ENCODE measurements at regions not wholly inside any gene's neighbourhood (a gene's known extent, or its start where the extent isn't known, plus 50 kb on each side); places are given as distances from the start of the nearest gene placed in this dataset.
"Not testable (repeated sequence)": the region's sequence is repeated elsewhere in the genome, so short reads cannot be mapped to it uniquely, and the experiment has no call there.

DNA sequence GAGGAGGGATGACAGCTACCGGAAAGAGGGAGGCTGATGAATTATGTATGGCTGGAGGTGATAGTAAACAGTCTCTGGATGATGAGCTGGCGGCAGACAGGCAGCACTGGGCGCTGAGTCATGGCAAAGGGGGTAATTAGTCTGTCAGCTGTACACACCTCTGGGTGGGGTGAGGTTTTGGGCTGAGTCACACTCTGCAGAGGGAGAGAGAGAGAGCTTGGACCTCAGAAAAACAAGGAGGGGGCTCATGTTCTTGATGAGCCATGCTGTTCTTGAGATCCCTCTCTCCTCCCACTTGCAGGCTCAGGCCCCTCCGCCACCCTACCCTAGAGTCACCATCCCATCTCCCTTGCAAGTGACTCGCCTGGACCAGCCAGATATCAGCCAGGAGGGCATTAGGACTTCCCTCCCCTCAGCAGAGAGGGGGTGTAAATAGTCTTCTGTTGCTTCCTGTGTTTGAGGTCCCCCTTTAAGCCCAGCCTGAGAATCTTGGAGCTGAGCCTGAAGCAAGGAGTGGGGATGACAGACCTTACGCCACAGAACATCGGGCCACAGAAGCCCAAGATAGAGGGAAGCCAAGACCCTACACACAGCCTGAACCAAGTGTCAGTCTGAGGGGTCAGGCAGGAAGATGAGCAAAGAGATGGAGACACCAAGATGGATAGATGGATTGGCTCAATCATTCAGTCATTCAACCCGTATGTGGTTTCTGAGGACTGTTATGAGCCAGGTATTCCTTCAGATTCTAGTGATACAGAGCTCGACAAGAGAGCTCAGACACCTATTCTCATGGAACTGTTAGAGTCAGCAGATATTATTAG is 383.2 kb upstream of the CCL2 start:
- DNase-seq (ENCODE audit: low read depth in 4 of 4, low spot score in 2 of 4), result no peak

DNA sequence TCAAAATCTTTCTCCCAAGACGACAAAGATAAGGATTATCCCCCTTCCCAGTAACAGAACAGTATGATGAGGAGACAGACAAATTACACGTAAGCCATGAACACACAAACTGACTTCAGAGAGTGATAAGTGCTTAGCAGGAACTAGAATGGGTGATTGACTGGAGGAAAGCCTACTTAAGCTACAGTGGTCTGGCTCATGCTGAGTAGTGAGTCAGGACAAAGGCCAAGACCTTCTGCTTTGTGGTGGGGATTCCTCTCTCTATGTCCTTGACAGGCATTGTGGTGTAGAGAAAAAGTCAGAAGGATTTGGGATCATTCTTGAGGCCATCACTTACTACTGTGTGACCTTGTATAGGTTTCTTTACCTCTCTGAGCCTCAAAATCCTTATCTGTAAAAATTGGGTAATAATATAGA is 381.9 kb upstream of the CCL2 start:
- no peak for DNase-seq (ENCODE audit: low read depth in 4 of 4, low spot score in 2 of 4)

DNA sequence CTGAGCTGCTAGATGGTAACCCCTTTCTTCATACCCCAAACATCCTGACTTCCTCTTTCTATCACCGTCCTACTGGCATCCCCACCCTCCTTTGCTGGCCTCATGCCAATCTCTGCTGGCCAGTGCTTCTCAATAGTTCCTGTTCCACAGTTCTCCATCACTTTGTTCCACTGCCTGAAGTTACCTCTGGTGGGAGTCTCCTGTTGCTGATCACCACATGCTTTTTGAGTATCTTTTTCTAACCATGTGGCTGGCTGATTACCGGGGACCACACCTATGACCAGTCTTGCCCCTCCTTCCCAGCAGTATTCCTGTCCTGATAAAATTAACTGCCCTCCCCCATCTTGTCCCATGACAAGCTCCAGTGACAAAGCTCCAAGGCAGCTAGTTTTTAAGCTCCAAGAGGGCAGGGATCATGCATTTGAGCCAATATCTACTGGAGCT is 380.4 kb upstream of the CCL2 start:
- DNase-seq (ENCODE audit: low read depth in 4 of 4, low spot score in 2 of 4), result no peak

DNA sequence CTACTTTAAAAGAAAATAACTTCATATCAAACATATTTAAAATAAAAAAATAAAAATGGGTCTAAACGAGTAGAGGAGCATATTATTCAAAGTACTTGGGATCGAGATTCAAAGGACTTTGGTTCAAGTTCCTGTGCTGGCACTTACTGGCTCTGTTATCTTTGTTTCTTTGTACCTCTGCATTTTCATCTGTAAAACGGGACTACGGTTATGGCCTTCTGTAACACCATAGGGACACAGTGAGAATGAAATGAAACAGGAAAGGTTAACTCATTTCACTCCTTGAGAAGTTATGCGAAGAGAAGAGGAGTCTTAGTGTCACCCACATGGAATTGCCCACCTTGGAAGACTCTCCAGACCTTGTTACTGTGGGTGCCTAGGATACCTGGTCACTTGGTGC is 379.1 kb upstream of the CCL2 start:
- no peak for DNase-seq (ENCODE audit: low read depth in 4 of 4, low spot score in 2 of 4)

DNA sequence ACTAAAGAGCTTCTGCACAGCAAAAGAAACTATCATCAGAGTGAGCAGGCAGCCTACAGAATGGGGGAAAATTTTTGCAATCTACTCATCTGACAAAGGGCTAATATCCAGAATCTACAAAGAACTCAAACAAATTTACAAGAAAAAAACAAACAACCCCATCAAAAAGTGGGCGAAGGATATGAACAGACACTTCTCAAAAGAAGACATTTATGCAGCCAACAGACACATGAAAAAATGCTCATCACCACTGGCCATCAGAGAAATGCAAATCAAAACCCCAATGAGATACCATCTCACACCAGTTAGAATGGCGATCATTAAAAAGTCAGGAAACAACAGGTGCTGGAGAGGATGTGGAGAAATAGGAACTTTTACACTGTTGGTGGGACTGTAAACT is 372.8 kb upstream of the CCL2 start:
- not testable (repeated sequence) for DNase-seq (ENCODE audit: low read depth in 4 of 4, low spot score in 2 of 4)

DNA sequence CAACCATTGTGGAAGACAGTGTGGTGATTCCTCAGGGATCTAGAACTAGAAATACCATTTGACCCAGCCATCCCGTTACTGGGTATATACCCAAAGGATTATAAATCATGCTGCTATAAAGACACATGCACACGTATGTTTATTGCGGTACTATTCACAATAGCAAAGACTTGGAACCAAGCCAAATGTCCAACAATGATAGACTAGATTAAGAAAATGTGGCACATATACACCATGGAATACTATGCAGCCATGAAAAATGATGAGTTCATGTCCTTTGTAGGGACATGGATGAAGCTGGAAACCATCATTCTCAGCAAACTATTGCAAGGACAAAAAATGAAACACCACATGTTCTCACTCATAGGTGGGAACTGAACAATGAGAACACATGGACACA is 372.4 kb upstream of the CCL2 start:
- DNase-seq (ENCODE audit: low read depth in 4 of 4, low spot score in 2 of 4), result not testable (repeated sequence)

DNA sequence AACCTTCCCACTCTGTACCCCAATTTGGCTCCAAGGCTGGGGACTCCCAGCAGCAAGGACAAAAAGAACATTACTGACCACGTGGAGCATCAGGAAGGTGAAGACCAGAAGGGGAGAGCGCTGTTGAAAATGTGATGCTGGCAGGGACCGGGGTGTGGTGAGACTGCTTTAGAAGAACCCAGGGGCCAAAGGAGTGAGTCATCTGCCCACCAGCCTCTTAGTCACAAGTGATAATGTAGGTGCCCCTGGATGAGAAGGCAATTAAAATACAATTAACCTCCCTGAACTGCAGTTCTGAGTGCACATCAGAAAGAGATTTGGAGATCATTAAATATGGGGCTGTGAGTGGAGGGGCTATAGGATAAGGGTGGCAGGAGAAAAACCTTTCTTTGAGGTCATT is 366.6 kb upstream of the CCL2 start:
- no peak for DNase-seq (ENCODE audit: low read depth in 4 of 4, low spot score in 2 of 4)

DNA sequence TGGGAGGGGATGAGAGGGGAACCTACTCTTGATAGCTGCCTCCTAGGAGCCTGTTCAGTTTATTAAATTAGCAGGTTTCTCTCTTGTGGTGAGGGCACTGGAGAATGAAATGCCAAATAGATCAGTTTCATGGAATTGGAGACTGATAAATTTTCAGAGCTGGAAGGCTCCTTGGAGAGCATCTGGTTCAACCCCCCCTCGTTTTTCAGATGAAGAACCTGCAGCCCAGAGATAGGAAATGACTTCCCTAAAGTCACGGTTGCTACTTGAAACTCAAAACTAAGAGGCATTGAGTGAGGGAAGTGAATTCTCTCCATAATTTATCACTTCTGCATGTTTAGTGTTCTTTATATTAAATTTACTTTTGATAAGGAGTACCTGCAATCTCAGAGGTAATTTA is 366.0 kb upstream of the CCL2 start:
- no peak for DNase-seq (ENCODE audit: low read depth in 4 of 4, low spot score in 2 of 4)

DNA sequence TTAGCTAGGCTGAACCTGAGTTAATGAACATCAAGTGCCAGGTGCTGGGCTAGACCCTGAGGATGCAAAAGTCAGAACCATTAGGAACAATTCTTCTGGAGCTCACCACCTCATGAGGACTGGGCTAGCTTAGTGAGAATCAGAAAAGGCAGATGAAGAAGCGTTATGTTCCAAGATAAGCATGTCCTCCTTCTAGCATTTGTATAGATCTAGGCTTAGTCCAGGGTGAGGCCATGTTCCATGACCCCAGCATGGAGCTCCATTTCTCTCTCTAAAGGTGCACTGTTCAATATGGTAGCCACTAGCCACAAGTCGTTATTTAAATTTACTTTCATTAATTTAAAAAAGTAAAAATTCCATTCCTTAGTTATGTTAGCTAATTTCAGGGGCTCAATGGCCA is 365.3 kb upstream of the CCL2 start:
- DNase-seq (ENCODE audit: low read depth in 4 of 4, low spot score in 2 of 4), result no peak

DNA sequence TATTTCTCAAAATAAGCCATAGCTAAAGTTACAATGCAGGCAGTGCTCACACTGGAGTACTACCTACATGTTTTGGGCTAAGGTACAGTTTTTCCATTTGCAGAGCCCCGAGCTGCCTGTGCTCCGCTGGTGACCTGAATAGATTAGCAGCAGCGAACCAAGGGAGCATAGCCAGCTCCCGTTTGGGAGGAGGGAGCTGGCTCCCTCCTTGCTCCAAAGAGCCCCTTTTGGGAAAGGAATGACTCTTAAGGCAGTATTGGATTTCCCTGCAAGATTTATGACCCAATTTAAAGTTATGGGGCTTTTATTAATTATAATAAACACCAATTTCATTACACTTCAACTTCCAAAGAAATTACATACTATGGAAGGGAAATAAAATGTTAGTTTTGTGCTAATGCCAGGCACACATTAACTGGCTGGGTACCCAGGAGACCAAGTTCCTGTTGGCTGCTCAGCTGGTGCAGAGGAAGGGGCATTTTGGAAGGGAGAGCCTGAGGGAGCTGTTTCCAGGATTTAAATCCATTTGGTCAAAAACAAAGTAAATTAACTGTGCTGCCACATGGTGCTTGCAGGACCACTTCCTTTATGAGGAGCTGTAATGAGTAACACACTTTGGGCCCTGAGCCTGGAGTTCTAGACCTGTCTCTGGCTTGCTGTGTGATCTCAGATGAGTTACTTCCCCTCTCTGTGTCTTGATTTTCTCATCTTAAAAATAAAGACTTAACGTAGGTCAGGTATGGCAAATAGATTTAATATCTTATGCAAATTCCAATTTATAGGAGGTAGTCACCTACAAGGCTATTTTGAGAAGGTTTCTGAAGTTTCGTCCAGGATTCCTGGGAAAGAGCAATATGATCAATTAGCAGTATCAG is 362.1 kb upstream of the CCL2 start:
- DNase-seq (ENCODE audit: low read depth in 4 of 4, low spot score in 2 of 4), result peak in 1 of 4 donors; percentile 9

DNA sequence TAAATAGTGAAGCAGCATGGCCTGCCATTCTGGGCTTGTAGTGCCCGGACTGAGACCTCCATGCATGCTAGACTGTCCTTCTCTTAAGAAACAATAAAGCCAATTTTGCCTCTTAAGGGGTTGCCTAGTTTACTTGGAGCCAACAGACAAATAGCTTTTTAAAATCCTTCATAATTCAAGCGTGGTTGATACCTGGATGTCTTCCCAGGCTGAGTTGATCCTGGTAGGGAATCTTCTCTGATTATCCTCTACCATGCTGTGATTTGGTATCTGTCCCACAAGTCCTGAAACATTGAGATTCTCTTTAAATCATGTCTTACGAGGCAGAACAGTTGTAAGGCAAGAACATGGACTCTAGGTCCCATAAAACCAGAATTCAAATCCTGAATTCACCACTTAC is 359.6 kb upstream of the CCL2 start:
- no peak for DNase-seq (ENCODE audit: low read depth in 4 of 4, low spot score in 2 of 4)

DNA sequence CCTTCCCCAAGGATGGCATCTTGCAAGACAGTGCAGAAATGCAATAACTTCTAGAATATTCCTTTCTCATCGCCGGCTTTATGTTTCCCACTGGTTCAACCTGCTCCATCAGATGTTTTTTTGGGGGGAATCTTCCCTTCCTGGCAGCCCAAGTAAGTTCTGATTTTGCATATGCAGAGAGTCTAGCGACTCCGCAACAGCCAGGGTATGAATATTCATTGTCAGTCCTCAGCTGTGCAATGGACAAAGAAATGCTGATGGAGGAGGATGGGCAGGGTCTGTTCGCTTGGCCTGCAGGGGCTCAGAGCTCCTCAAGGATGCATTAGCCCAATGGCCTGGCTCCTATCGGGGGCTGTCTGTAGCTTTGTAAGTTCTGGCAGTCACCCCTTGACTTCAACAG is 358.8 kb upstream of the CCL2 start:
- no peak for DNase-seq (ENCODE audit: low read depth in 4 of 4, low spot score in 2 of 4)

DNA sequence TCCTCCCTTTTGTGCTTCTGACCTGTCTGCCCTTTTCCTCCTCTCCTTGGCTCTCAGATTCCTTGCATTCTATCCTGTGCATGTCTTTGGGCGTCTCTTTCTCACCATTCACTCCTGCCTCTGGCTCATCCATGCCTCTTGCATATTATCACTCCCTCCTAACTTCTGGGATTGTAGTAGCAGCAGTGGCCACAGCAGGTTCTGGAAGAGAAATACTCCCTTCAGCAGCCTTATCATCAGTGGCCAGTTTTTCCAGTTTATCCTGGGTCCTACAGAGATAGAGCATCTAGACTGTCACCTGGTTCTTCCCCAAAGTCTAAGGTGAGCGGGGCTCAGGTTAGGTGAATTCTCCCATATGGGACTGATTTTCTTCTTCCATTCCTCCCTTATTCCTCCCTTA is 354.0 kb upstream of the CCL2 start:
- DNase-seq (ENCODE audit: low read depth in 4 of 4, low spot score in 2 of 4), result no peak

DNA sequence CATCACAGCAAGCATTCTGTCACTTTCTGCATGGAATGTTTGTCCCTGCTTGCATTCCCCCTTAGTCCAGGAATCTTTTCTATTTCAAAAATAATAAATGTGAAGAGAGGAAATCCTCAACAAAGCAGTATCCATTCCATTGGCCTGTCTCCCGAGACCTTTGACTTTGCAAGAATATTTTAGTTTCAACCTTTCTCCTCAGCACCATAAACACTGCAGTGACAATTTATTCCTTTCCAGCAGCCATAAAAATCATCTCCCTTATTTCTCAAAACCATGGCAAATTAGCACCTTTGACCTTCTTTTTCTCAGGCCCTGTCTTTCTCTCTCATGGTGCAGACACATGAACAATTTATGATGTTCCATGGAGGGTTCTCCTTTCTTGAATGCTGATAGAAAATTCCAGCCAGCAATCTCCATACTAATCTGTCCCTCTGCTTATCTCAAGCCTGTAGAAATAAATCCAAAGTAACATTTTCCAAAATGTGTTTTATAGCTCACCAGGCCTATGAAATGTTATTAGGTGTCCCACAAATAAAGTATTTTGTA is 352.1 kb upstream of the CCL2 start:
- peak in 1 of 4 donors; percentile 17 for DNase-seq (ENCODE audit: low read depth in 4 of 4, low spot score in 2 of 4)

DNA sequence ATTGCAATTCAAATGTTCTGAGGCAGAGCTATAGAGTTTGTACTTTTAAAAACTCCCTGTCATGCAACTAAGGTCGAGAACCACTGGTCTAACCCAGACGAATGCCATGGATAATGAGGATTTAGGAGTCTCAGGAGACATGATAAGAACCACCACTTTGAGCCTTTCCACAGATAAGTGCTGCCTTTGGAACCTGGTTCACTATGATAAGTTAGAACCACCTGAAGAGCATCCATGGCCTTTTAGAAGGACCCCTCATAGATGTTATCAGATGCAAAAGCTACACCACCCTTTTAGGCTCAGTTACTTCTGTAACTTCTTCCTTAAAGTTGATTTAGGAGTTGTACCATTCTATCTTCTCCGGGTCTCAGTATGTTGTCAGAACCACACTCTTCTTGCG is 350.6 kb upstream of the CCL2 start:
- no peak for DNase-seq (ENCODE audit: low read depth in 4 of 4, low spot score in 2 of 4)

DNA sequence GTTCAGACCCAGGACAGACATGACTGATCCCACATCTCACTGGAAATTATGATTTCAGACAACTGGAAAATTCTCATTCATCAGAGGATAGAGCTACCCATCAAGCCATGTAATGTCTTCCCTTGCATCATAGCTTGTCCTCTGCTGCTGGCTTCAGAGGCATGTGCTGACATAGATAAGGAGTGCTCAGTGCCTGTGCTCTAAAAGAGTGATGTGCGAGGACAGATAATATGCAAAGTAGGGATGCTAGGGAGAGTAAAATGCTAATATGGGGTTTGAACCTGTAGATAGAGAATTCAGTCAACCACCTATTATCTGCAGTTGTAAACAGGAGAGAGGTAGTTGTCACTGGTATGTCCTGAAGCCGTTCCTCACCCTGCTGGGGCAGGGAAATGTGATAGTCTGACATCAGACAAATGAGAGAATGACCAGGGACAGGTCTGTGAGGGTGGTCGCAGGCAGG is 349.7 kb upstream of the CCL2 start:
- no peak for DNase-seq (ENCODE audit: low read depth in 4 of 4, low spot score in 2 of 4)

DNA sequence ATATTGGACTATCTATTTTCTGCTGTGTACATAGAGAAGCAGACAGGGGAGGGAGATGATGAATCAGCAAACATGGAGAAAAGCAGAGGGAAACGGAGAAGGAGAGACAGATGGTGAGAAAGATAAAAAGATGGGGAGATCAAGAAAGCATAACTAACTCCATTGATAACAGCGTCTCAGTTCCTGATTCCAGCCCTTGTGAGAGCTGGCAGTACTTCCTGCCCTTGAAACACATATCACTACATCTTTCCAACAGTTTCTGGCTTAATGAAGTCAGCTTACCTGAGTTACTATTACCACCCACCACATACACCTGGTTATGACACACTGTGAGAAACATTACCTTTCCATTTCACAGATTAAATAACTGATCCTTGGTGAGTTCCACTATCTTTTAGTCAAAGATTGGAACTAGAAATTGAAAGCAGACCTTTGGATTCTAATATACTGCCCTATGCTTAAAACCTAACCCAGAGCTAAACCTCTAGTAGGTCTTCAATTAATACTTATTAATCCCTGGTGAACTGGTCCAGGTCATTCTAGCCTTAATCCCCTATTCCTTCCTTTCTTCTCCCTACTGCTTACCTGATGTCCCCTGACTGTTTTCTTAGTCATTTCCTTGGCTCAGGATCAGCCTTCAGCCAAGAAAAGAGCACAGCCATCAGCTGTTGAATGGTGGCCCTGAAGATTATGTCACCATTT is 346.6 kb upstream of the CCL2 start:
- DNase-seq (ENCODE audit: low read depth in 4 of 4, low spot score in 2 of 4), result no peak

DNA sequence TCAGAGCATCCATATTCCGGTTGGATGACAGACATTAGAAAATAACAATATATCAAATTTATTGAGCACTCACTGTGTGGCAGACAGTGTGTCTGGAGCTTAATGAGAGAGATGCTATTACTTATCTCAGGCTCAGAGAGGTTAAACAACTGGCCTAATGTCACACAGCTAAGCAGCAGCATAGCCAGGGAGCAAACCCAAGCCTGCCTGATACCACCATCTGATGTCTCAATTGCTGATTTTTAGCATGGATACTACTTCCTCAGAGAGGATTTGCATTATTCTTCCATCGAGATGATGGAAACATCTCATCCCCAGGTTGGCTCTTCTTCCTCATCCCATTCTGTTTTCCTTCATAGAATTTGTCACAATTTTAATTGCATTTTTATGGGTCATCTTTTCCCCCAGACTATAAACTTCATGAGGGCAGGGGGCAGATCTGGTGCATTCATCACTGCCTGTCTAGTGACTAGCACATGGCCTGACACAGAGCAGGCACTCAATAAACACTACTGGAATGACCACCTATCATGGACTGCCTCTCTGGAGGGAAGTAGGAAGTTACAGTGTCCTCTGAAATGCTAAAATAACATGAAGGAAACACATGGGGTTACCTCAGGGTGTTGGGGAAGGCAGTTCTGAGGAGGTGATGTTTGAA is 344.8 kb upstream of the CCL2 start:
- no peak for DNase-seq (ENCODE audit: low read depth in 4 of 4, low spot score in 2 of 4)

DNA sequence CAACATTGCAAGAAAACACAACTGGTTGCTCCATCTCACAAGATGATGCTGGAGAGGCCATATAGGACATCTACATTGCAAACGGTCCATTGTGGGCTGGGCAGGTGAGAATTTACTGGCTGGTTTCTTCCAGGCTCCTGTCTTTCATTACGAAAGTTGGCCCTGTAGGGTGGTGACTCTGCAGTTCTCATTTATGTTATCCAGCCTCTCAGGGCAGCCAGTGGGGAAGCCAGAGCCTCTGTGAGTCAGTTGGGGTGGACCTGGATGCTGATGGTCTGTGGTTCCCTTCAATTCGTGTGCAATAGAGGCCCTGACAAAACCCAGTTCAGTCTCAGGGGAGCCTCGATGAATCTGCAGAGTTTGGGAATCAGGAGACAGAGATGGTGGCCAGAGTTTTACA is 341.0 kb upstream of the CCL2 start:
- no peak for DNase-seq (ENCODE audit: low read depth in 4 of 4, low spot score in 2 of 4)

DNA sequence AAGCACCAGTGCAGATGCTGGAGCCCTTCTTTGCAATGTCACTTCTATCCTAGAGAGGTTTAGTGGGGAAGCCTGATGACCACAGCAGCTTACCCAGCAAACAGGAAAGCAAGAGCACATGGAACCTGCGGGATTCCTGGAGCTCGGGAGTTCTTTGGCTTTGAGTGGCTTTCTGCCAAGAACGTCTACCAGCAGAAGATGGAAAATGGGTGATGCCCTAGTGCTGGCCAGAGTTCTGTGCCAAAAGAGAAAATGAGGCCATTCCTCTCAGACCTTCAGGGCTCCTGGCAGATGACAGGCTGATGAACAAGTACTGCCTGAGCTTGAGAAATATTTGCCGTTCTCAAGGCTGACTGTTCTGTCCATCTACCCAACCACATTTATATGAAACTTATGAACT is 332.1 kb upstream of the CCL2 start:
- no peak for DNase-seq (ENCODE audit: low read depth in 4 of 4, low spot score in 2 of 4)
